SKM-1 (cell line): ENCODE measurements at regions not wholly inside any gene's neighbourhood (a gene's known extent, or its start where the extent isn't known, plus 50 kb on each side); places are given as distances from the start of the nearest gene placed in this dataset.

Experiments used
- DNase-seq: peaks from one replicate; lab custom pipeline; 2025; ENCODE audit not compliant: unreplicated experiment; lab: John Stamatoyannopoulos, UW

GRCh38 chr1:87194271-87194774, 134.4 kb upstream of the LMO4 start:
- DNase-seq: no peak

GRCh38 chr1:87194856-87195255, 133.8 kb upstream of the LMO4 start:
- DNase-seq: no peak

- no peak for DNase-seq
Measured at GRCh38 chr1:87196110-87196827, 132.4 kb upstream of the LMO4 start.

- DNase-seq: no peak
Measured at GRCh38 chr1:87197156-87197555, 131.5 kb upstream of the LMO4 start.

GRCh38 chr1:87197641-87198040, 131.0 kb upstream of the LMO4 start:
- no peak for DNase-seq

- DNase-seq: no peak
Measured at GRCh38 chr1:87200875-87201638, 127.6 kb upstream of the LMO4 start.

GRCh38 chr1:87201768-87202167, 126.9 kb upstream of the LMO4 start:
- DNase-seq: no peak

- no peak for DNase-seq
Measured at GRCh38 chr1:87202451-87202850, 126.2 kb upstream of the LMO4 start.

GRCh38 chr1:87202922-87203655, 125.6 kb upstream of the LMO4 start:
- DNase-seq: no peak

- no peak for DNase-seq
Measured at GRCh38 chr1:87203904-87204303, 124.8 kb upstream of the LMO4 start.

- no peak for DNase-seq
Measured at GRCh38 chr1:87204441-87204840, 124.2 kb upstream of the LMO4 start.

- no peak for DNase-seq
Measured at GRCh38 chr1:87204921-87205320, 123.8 kb upstream of the LMO4 start.

GRCh38 chr1:87206044-87206831, 122.4 kb upstream of the LMO4 start:
- no peak for DNase-seq

- DNase-seq: no peak
Measured at GRCh38 chr1:87208080-87208479, 120.6 kb upstream of the LMO4 start.

- no peak for DNase-seq
Measured at GRCh38 chr1:87208931-87209330, 119.7 kb upstream of the LMO4 start.

- DNase-seq: no peak
Measured at GRCh38 chr1:87210151-87210550, 118.5 kb upstream of the LMO4 start.

GRCh38 chr1:87212431-87213134, 116.1 kb upstream of the LMO4 start:
- no peak for DNase-seq

- DNase-seq: no peak
Measured at GRCh38 chr1:87213135-87213515, 115.6 kb upstream of the LMO4 start.

GRCh38 chr1:87215592-87215991, 113.1 kb upstream of the LMO4 start:
- no peak for DNase-seq

GRCh38 chr1:87218618-87219017, 110.1 kb upstream of the LMO4 start:
- no peak for DNase-seq
